ENCODE measurements at regions not wholly inside any gene's neighbourhood (a gene's known extent, or its start where the extent isn't known, plus 50 kb on each side); places are given as distances from the start of the nearest gene placed in this dataset.

- H3K27ac ChIP-seq: no peak overlapping the region
- TF ChIP-seq CTCF (IDR thresholded peaks at IDR 0.05; ENCODE audit: low read depth, low read length): no peak
- no peaks in the 10 kb centered on the region for H3K27me3 ChIP-seq
- no peak overlapping the region for H3K4me3 ChIP-seq
- no peaks in the 10 kb centered on the region for H3K36me3 ChIP-seq
- no peaks in the 10 kb centered on the region for H3K4me1 ChIP-seq (ENCODE audit: low read depth)
- DNase-seq (ENCODE audit: low read depth in 1 of 2, low spot score in 1 of 2): peak in 1 of 2 donors; percentile 89
- H3K9me3 ChIP-seq (ENCODE audit: low read depth): no peaks in the 10 kb centered on the region
Observed at GRCh38 chr4:162793571-162793970, 373.1 kb downstream of the NAF1 start.

GRCh38 chr4:162793004-162793403 is 373.7 kb downstream of the NAF1 start:
- no peaks in the 10 kb centered on the region for H3K27me3 ChIP-seq
- no peak for TF ChIP-seq CTCF (IDR thresholded peaks at IDR 0.05; ENCODE audit: low read depth, low read length)
- H3K4me3 ChIP-seq: no peak overlapping the region
- no peaks in the 10 kb centered on the region for H3K4me1 ChIP-seq (ENCODE audit: low read depth)
- no peaks in the 10 kb centered on the region for H3K36me3 ChIP-seq
- H3K9me3 ChIP-seq (ENCODE audit: low read depth): no peaks in the 10 kb centered on the region
- H3K27ac ChIP-seq: no peak overlapping the region
- DNase-seq (ENCODE audit: low read depth in 1 of 2, low spot score in 1 of 2): no peak

- no peaks in the 10 kb centered on the region for H3K36me3 ChIP-seq
- TF ChIP-seq CTCF (IDR thresholded peaks at IDR 0.05; ENCODE audit: low read depth, low read length): no peak
Observed at GRCh38 chr4:162791226-162791625, 375.5 kb downstream of the NAF1 start.

GRCh38 chr4:162787120-162787519 is 379.6 kb downstream of the NAF1 start:
- Histone ChIP-seq H3K27ac (no peak overlapping the region), H3K4me3 (no peak overlapping the region), H3K9me3 (ENCODE audit: low read depth) (no peaks in the 10 kb centered on the region), H3K4me1 (ENCODE audit: low read depth) (no peaks in the 10 kb centered on the region), H3K36me3 (no peaks in the 10 kb centered on the region), H3K27me3 (no peaks in the 10 kb centered on the region)
- no peak for TF ChIP-seq CTCF (IDR thresholded peaks at IDR 0.05; ENCODE audit: low read depth, low read length)
- DNase-seq (ENCODE audit: low read depth in 1 of 2, low spot score in 1 of 2): no peak

More at GRCh38 chr4:162791226-162791625, 375.5 kb downstream of the NAF1 start:
- Histone ChIP-seq H3K4me1 (ENCODE audit: low read depth) (no peaks in the 10 kb centered on the region), H3K27ac (no peak overlapping the region), H3K9me3 (ENCODE audit: low read depth) (no peaks in the 10 kb centered on the region), H3K27me3 (no peaks in the 10 kb centered on the region), H3K4me3 (no peak overlapping the region)
- DNase-seq (ENCODE audit: low read depth in 1 of 2, low spot score in 1 of 2): peak in 1 of 2 donors; percentile 51

GRCh38 chr4:162782778-162783525 is 383.7 kb downstream of the NAF1 start:
- H3K4me1 ChIP-seq (ENCODE audit: low read depth): no peaks in the 10 kb centered on the region
- no peaks in the 10 kb centered on the region for H3K36me3 ChIP-seq
- no peaks in the 10 kb centered on the region for H3K9me3 ChIP-seq (ENCODE audit: low read depth)
- no peak overlapping the region for H3K4me3 ChIP-seq
- peak in 1 of 2 donors; percentile 38 for DNase-seq (ENCODE audit: low read depth in 1 of 2, low spot score in 1 of 2)
- no peak for TF ChIP-seq CTCF (IDR thresholded peaks at IDR 0.05; ENCODE audit: low read depth, low read length)
- no peaks in the 10 kb centered on the region for H3K27me3 ChIP-seq
- H3K27ac ChIP-seq: no peak overlapping the region
